DMS 273 treated with DMSO at 0.1 percent for 48 hours (cell line): ENCODE measurements at regions not wholly inside any gene's neighbourhood (a gene's known extent, or its start where the extent isn't known, plus 50 kb on each side); places are given as distances from the start of the nearest gene placed in this dataset.

Experiments used
- DNase-seq: peaks from one replicate; lab custom pipeline; 2025; lab: John Stamatoyannopoulos, UW

GRCh38 chr11:119885067-119885466, 156.1 kb upstream of the NECTIN1 start:
- DNase-seq: no peak

GRCh38 chr11:119882316-119882715, 153.3 kb upstream of the NECTIN1 start:
- no peak for DNase-seq

DNA sequence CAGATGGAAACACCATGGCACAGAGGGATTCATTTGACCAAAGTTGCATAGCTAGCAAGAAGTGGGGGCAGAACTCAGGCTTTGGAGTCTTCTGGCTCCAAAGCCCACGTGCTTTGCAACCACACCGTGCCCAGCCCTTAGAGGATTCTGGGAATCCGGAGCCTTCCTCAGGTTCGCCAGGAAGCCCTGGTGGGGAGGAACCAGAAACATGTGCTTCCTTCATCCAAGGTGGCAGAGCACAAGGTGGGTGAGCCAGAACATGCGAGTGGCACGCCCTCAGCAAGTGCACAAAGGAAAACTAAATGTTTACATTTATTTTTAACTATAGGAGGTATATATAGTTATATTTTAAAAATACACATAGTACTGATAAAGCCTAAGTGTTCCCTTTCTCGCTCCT, 151.9 kb upstream of the NECTIN1 start:
- no peak for DNase-seq

DNA sequence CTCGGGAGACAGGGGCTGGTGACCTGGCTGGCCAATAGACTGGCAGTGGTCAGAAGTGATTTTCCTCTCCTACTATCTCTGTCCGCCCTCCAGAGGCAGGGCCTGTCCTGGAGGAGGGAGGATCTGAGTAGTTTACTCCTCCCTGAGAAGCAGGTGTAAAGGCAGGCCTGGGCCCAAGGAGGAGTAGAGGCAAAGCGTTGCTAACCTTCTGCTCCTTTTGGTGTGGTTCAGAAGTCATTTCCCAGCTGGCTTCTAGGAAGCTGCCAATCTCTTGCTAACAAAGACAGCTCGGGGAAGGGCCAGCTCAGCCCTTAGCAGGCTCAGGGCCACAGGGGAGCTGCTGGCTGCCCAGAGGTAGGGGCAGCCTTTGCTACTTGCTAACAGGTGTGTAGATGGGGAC, 151.1 kb upstream of the NECTIN1 start:
- DNase-seq: no peak

DNA sequence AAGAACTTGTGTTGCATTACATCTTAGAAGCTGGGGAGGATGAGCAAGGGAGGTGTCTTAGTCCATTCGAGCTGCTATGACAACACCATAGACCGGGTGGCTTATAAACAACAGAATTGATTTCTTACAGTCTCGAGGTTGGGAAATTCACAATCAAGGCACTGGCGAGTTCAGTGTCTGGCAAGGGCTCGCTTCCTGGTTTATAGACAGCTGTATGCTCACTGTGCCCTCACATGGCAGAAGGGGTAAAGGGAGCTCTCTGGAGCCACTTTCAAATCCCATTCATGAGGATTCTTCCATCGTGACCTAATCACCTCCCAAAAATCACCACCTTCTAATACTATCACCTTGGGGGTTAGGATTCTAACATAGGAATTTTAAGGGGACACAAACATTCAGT, 150.0 kb upstream of the NECTIN1 start:
- no peak for DNase-seq

DNA sequence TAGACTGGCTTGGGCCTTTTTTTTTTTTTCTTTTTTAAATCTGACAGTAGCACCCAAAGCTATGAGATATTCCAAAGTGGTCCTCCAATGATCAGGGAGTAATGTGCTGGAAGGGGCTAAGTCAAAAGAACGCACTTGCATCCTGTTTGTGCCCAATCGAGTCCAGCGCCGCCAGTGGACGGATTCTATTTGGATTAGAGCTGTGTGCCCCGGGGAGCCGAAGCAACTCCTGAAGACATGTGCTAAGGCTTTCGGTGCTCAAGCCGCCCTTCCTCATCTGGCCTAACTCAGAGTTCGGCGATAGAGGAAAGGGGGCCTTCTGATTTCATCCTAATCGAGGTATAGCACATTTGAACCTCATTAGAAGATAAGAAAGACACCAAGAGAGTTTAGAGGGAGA, 147.8 kb upstream of the NECTIN1 start:
- DNase-seq: no peak

DNA sequence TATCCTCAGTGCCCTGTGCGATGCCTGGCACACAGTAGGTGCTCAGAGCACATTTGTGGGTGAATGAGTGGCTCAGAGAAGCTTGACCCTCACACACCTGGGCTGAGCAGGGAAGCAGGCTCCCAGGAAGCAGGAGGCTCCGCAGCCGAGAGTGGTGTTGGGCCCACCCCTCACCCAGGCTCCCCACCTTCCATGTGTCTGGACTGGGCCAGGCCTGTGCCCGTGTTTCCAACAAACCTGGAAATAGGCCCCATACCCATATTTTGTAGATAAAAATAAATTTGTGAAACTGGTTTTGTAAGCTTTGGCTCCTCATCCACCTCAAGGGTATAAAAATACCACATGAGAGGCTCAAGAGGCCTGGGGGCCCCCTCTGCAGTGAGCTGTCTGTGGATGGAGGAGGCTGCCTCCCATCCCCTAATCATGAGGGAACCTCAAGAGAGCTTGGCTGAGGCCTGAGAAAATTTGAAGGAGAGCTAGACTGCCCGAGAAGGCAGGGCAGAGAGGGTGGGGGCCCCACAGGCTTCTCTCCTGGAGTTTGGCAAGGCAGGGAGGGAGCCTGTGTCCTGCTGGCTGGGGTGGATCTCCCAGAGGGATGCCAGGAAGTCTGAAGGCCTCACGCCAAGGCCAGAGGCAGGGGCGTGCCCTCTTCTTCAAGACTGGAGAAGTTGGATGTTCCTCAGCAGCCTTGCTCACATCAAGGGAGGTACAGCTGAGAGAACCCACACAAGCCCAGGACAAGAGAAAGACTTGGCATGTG, 147.0 kb upstream of the NECTIN1 start:
- no peak for DNase-seq

GRCh38 chr11:119874660-119875238, 145.7 kb upstream of the NECTIN1 start:
- DNase-seq: no peak

DNA sequence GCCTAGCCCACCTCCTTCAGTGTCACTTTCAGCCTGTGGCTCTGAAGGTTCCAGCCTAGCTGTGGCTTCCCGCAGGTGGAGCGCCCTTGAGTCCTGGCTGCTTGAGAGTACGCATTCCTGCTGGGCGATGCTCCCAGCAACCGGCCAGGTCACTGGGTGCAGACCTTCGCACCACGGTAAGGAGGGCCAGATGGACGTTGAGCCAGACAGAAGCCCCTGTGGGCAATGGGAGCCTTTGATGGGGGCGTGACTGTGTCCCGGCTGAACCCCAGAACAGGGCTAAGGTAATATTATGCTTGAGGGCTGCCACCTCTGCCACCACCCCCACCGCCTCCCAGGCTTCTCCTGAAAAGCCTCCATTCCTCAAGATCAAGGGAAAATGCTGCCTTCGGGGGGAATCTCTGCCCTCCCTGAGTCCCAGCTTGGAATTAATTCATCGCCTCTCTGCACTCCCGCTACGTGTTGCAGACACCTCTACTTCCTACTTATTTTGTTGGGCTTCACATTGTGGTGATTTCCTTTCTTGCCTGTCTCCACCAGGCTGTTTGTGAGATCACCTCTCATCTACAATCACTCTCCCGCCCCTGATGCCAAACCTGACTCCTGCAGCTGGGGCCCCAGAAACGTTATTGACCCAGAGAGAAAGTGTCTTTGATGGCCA, 144.9 kb upstream of the NECTIN1 start:
- no peak for DNase-seq

DNA sequence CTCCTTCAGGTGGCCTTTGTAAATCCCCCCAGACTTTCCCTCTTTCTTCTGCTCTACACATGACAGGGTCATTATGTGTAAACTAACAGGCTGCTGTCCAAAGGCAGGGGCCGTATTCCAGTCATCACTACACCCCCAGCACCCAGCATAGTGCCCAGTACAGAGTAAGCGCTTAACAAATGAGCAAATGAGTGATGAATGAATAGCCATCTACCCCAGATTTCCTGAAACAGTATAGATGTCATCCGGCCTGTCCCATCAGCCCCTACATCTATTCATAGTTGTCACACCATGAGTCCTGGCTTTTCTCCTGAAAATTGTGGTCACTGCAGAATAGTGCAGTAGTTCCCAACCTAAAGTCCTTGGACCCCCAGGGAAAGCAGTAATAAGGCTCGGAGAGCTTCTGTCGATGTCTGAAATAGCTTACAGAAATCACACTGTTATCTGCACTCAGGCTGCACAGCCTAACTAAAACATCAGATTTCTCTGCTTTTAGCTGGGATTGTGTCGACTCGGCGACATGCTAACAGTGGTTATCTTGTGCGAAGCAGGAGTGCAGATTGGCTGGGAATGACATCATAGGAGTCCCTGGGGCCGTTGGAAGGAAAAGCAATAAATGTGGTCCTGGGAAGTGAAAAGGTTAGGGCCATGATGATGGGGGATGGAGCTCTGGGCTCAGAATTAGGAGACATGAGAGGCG, 143.8 kb upstream of the NECTIN1 start:
- DNase-seq: no peak

- no peak for DNase-seq
These were observed 136.7 kb upstream of the NECTIN1 start for GRCh38 chr11:119865661-119866156.

DNA sequence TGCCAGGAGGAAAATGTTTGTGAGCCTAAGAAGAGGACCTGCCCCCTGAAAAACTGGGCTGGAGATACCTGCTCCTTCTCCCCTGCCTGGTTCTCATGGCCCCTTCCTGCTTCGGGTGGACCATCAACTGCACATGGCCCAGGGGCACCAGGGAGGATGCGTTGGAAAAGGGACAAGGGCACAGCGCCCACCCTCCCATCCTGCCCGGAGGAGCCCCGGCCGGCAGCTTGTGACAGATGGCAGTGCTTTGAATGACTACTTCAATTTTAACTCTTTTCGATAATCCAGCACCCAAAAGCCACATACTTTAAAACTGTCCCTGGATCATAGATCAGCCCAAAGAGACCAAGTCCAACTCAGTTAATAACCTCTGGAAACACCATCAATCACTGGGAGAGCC, 135.8 kb upstream of the NECTIN1 start:
- DNase-seq: no peak

DNA sequence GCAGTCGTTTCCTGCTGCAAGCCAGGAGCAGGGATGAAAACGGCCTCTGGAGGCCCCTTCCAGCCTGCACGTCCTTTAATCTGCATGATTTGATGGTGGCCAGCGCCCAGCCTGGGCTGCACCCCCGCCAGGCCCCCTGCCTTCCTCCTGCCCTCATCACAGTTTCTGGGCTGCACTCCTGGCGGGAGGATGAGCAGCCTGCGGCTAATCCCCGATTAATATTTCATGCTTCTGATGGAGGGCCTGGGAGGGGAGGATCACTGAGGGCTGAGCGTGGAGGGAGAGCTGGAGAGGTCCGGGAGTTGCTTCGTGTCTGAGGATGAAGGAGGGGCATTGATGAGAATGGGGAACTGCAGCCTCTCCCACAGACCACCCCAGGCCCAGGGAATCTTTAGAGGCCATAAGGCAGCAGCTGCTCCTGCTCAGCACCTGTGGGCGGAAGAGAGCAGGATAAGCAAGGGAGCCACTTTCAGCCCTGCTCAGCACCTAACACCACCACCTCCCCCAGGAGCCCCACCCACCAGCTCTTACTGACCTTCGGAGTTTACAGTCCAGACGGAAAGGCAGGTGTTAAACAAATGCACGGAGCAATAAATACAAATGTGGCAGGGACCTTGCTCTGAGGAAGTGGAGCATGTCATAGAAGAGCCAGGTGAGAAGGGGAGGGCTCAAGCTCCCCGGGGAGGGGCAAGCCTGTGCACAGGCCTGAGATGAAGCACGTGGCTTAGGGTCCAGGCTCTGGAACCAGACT, 135.0 kb upstream of the NECTIN1 start:
- no peak for DNase-seq

DNA sequence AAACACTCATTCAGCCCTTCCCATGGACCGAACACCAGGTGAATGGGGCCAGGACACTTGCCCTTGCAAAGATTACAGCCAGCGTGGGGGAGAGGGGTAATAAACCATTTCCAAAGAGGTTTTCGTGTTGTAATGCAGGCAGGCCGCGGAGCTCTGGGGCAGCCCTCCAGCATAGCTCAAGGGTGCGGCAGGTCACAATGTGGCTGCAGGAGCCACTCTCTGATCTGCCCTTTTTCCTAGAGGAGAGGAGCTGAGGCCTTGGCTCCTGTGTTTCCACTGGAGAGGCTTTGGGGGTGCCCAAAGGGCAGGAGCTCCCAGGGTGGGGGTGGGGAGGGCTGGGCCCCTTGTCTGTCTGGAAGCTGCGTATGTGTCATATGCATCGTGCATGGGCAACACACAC, 134.2 kb upstream of the NECTIN1 start:
- DNase-seq: no peak

- no peak for DNase-seq
These were observed 132.2 kb upstream of the NECTIN1 start for GRCh38 chr11:119861160-119861559.

DNA sequence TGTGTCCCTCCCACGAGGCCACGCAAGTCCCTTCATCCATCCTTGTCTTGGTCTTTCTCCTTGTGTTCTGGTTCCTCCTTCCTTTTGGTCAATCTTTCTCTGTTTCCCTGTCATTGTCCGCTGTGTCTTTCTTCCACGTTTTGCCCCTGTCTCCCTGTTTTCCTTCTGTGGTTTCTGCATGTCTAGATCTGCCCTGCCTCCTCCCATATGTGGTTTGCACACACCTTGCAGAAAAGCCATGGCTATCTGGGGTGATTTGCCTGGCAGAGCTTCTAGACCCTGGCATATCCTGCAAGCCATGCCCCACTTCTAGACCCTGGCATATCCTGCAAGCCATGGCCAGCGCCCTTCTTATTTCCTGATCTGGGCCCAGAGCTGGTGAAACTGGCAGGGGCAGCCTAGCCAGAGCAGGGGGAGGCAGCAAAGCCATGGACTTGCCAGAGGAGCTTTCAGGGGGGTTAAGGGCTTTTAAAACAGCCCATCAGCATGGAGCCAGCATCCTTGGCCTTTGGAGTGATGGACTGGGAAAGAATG, 131.6 kb upstream of the NECTIN1 start:
- DNase-seq: no peak

DNA sequence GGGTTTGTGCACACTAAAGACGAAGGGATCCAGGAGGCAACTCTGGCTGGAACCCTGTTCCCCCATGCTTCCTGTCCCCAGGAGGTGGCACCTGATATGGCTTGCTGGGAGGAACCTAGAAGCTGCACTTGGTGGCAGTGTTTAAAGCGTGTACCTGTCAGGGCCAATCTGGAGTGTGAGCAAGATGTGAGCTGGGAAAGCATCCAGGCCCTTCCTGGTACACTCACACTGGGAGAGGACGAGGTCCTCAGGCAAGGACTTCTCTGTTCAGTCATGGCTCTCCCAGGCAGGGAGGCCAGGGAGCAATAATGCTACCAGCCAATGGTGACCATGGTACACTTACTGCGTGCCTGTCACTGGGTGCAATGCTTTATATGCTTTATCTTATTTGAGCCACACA, 130.7 kb upstream of the NECTIN1 start:
- DNase-seq: no peak

GRCh38 chr11:119858288-119858687, 129.3 kb upstream of the NECTIN1 start:
- no peak for DNase-seq

DNA sequence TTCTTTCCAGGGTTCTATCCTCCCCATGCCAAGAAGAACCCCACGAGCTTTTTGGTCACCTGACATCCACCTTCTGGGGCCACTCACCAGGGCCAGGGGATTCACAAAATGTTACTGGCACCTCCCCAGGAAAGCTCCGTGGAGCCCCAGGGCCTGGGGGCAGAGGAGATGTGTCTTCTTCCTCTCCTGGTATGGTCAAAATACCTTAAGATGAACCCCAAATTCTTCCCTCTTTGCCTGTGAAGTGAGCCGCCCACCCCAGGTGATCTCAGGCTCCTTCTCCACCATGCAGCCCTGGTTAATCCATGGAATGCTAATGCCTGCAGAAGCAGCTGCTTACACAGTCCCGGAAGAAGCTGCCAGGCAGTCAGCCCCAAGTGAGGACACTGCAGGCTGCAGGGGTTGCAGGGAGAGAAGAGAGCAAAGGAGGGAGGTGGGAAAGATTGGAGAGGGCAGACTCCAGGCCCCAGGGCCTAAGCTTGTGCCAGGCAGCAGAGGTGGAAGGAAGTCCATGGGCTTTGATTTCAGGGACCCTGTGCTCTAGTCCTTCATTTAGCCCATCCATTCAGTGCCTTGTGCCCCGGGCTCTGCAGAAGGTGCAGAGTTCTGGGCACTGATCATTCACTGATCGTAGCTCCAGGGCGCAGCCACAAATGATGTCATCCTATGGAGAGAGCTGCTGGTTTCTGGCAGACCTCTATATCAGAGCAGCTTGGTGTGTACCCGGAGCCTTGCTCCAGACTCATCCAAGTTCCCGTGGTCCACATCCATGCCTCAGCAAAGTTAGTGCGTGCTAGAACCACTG, 127.9 kb upstream of the NECTIN1 start:
- DNase-seq: no peak

DNA sequence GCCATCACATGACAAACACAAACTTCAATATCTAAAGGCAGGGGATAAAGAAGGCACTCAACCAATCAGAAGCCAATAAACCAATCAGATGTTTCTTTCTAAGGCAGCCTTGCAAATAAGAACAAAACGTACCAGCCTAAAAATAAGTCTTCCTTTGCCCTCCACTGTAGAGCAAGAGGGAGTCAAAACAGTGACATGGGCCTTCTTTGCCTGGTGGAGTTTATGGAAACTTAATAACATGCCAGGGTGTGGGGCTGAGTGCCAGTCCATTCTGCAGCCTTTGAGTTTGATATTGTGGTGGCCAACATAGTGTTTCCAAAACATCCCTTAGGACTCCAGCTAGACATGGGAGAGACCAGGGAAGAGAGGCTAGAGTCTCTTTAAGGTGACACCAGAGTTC, 126.1 kb upstream of the NECTIN1 start:
- no peak for DNase-seq

DNA sequence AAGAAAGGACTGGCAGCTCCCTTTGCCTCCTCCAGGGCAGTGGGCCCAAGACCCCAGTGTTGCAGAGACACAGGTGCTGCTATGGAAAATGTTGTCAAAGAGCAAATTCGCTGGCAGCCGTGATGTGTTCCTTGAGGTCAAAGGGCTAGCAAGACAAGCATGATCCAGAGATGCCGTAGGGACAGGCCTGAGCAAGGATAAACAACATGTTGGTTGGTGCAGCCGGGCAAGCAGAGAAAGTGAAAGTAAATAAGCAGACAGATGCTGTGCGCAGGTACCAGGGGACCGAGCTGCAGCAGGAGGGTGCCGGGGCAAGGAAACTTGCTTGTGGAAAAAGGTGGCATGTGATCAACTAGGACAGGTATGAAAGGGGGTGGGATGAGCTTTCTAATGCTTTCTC, 125.5 kb upstream of the NECTIN1 start:
- no peak for DNase-seq
